Stimulated activated CD4-positive, alpha-beta T cell treated with anti-CD3 and anti-CD28 coated beads, Interleukin-12 subunit alpha, Interleukin-12 subunit beta, amount 100 ng/mL, for 48 hours (primary cell): ENCODE measurements at regions not wholly inside any gene's neighbourhood (a gene's known extent, or its start where the extent isn't known, plus 50 kb on each side); places are given as distances from the start of the nearest gene placed in this dataset.

Experiments used
- DNase-seq, 3 donors: peaks; one replicate each; pipeline ENCODE4 v3.0.0-alpha.2; 2020; ENCODE audit warnings: low read depth in 2 of 3, low spot score in 1 of 3

GRCh38 chr2:45212953-45213635 is 203.8 kb upstream of the SIX2 start:
- DNase-seq, result no peak

- no peak for DNase-seq
Observed at GRCh38 chr2:45211636-45212035, 202.4 kb upstream of the SIX2 start.

GRCh38 chr2:45210462-45211195 is 201.4 kb upstream of the SIX2 start:
- DNase-seq, result no peak

GRCh38 chr2:45209875-45210274 is 200.6 kb upstream of the SIX2 start:
- no peak for DNase-seq

GRCh38 chr2:45209302-45209701 is 200.1 kb upstream of the SIX2 start:
- no peak for DNase-seq

GRCh38 chr2:45207101-45207500 is 197.8 kb upstream of the SIX2 start:
- no peak for DNase-seq

GRCh38 chr2:45205985-45206384 is 196.7 kb upstream of the SIX2 start:
- DNase-seq, result no peak

- DNase-seq, result no peak
Observed at GRCh38 chr2:45205480-45205879, 196.2 kb upstream of the SIX2 start.

- no peak for DNase-seq
Observed at GRCh38 chr2:45203400-45203799, 194.1 kb upstream of the SIX2 start.

- DNase-seq, result no peak
Observed at GRCh38 chr2:45199973-45200372, 190.7 kb upstream of the SIX2 start.

GRCh38 chr2:45195916-45196315 is 186.7 kb upstream of the SIX2 start:
- DNase-seq, result no peak

GRCh38 chr2:45194596-45194995 is 185.3 kb upstream of the SIX2 start:
- DNase-seq, result no peak

- no peak for DNase-seq
Observed at GRCh38 chr2:45193581-45193980, 184.3 kb upstream of the SIX2 start.

- no peak for DNase-seq
Observed at GRCh38 chr2:45192991-45193390, 183.7 kb upstream of the SIX2 start.

- DNase-seq, result no peak
Observed at GRCh38 chr2:45192481-45192880, 183.2 kb upstream of the SIX2 start.

- DNase-seq, result no peak
Observed at GRCh38 chr2:45191976-45192375, 182.7 kb upstream of the SIX2 start.

GRCh38 chr2:45191146-45191863 is 182.1 kb upstream of the SIX2 start:
- no peak for DNase-seq

GRCh38 chr2:45190481-45190942 is 181.3 kb upstream of the SIX2 start:
- no peak for DNase-seq

- DNase-seq, result no peak
Observed at GRCh38 chr2:45184606-45185005, 175.4 kb upstream of the SIX2 start.

- no peak for DNase-seq
Observed at GRCh38 chr2:45182667-45183295, 173.5 kb upstream of the SIX2 start.

GRCh38 chr2:45180779-45181178 is 171.5 kb upstream of the SIX2 start:
- DNase-seq, result no peak
